SH-SY5Y (cell line): ENCODE measurements at regions not wholly inside any gene's neighbourhood (a gene's known extent, or its start where the extent isn't known, plus 50 kb on each side); places are given as distances from the start of the nearest gene placed in this dataset.

ENCODE experiments used
- GATA2 ChIP-seq: IDR thresholded peaks from 2 replicates; pipeline ENCODE4 v1.6.1; 2011; ENCODE audit warnings: mild to moderate bottlenecking, low read depth, low read length
- GATA3 ChIP-seq: IDR thresholded peaks from 2 replicates; pipeline ENCODE4 v1.6.1; 2011; ENCODE audit warnings: low read depth, mild to moderate bottlenecking, low read length, moderate library complexity

GRCh38 chr4:181661923-181662322 lies 581.3 kb upstream of the TENM3 start:
- TF ChIP-seq GATA3 (no peak), GATA2 (no peak)
